Fibroblast of the aortic adventitia (primary cell): ENCODE measurements at regions not wholly inside any gene's neighbourhood (a gene's known extent, or its start where the extent isn't known, plus 50 kb on each side); places are given as distances from the start of the nearest gene placed in this dataset.

Source experiments
- DNase-seq: peaks from one replicate; pipeline ENCODE4 v3.0.0-alpha.2; 2010; ENCODE audit warnings: low read depth
- H3K4me3 ChIP-seq: 2 replicates; pipeline ENCODE4 v1.5.1; 2011; ENCODE audit warnings: low read depth, mild to moderate bottlenecking, control low read depth, low read length, moderate library complexity
- CTCF ChIP-seq: IDR thresholded peaks from 2 replicates; pipeline ENCODE4 v1.5.1; 2011; ENCODE audit warnings: mild to moderate bottlenecking, low read length, control low read depth, inconsistent platforms; ENCODE audit not compliant: insufficient read depth

DNA sequence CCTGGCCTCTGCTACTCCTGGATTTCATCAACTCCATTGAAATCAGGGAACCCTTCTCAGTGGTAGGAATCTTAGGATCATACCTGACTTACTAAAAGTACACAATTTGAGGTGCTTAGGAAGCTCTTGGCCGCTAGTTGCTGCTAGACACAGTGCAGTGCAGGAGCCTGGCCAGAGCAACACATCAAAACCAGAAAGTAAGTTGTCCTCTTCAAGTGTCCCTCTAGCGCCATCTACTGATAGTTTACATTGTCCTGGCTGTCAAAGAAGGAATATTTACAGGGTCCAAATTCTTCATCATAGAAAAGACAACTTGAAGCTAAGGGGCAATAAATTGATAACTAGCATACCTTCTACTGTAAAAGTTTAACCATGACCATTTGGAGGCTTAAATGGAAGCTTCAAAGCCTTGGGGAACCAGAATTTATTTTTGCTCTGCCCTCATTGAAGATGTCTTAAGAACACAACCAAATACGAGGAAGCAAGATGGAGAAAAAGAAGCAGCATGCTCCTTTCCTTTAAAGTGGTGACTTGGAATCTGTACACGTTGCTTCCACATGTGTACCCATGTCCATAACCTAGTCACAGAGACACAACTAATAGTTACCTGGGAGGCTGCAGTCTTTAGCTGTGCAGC, 889.1 kb upstream of the GCFC2 start:
- H3K4me3 ChIP-seq: no peak overlapping the region
- peak; percentile 17 for TF ChIP-seq CTCF
- DNase-seq: peak; percentile 17

DNA sequence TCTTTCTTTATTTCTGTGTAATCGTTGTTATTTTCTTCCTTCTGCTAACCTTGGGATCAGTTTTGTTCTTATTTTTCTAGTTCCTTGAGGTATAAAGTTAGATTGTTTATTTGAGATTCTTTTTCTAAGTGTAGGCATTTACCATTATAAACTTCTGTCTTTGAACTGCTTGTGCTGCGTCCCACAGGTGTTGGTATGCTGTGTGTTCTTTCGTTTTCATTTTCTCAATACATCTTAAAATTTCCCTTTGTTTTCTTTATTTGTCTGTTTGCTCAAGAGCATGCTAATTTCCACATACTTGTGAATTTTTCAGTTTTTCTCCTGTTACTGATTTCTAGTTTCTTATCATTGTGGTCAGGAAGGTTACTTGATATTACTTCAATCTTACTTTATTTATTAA, 873.8 kb upstream of the GCFC2 start:
- TF ChIP-seq CTCF: no peak
- DNase-seq: no peak
- H3K4me3 ChIP-seq: no peak overlapping the region

GRCh38 chr2:76579911-76580310, 869.2 kb upstream of the GCFC2 start:
- no peak overlapping the region for H3K4me3 ChIP-seq
- DNase-seq: no peak
- TF ChIP-seq CTCF: no peak

DNA sequence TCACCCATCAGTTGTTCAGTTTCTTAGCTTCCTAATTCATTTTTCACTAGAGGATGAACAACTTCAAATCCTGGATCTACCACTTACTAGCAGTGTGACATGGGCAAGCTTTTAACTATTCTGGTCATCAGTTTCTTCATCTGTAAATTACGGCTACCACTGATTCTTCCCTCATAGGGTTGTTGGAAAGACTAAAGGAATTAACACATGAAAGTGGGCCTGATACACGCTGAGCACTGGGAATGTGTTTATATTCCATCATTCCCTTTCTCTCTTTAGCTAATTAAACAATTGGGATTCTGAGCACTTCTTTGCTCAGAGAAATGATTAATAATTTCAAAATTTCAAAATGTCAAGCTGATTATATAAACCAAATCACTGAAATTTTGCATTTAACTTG, 862.3 kb upstream of the GCFC2 start:
- no peak for TF ChIP-seq CTCF
- no peak for DNase-seq
- H3K4me3 ChIP-seq: no peak overlapping the region

DNA sequence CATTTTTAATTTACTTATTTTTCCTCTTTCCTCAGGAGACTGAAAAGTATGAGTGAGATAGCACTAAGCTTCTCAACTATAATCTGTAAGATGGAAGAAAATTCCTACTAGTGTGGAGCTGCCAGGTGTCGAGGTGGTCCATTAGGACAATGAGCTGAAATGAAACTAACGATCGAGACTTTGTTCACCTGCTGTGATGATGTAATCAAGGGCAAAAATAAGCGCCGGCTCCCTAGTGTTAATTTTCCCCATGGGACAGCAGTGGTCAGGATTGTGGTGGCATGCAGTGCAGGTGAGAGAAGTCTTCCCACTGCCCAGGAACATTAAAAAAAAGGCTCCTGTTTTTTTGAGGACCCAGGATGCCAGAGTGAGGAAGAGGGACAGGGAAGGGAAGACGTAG, 859.1 kb upstream of the GCFC2 start:
- DNase-seq: no peak
- no peak overlapping the region for H3K4me3 ChIP-seq
- TF ChIP-seq CTCF: no peak

DNA sequence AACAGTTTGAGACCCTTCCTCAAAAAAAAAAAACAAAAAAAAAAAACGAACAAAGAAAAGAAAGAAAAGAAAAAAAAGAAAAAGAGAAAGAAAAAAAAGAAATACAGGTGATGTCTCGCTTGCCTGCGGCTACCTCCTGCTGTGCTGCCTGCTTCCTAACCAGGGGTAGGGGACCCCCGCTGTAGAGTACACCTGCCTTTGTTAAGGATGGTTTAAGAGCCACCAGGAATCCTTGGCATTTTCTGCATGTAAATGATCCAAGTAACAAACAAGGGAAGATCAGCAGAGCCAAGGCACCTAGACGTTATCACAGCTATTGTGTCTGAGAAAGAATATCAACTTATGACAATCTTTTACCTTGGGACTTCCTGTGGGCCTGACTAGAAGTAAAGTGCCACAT, 856.8 kb upstream of the GCFC2 start:
- H3K4me3 ChIP-seq: no peak overlapping the region
- DNase-seq: no peak

More for the DNA sequence above, 856.8 kb upstream of the GCFC2 start:
- no peak for TF ChIP-seq CTCF
